DND-41 (cell line): ENCODE measurements at regions not wholly inside any gene's neighbourhood (a gene's known extent, or its start where the extent isn't known, plus 50 kb on each side); places are given as distances from the start of the nearest gene placed in this dataset.

Experiments used
- CTCF ChIP-seq: IDR thresholded peaks from 2 replicates; pipeline ENCODE4 v1.5.1; 2012; ENCODE audit warnings: borderline replicate concordance, low read length, moderate library complexity, mild to moderate bottlenecking; ENCODE audit not compliant: poor library complexity, severe bottlenecking; ENCODE audit errors: extremely low read depth
- EZH2 ChIP-seq: IDR thresholded peaks from 3 replicates; pipeline ENCODE4 v1.6.1; 2012; ENCODE audit warnings: borderline replicate concordance, low read depth, mild to moderate bottlenecking, moderate library complexity, low read length, inconsistent platforms; ENCODE audit not compliant: severe bottlenecking

GRCh38 chr6:90382760-90383159 is 86.1 kb upstream of the BACH2 start:
- TF ChIP-seq CTCF (no peak), EZH2 (no peak)
